ENCODE measurements at regions not wholly inside any gene's neighbourhood (a gene's known extent, or its start where the extent isn't known, plus 50 kb on each side); places are given as distances from the start of the nearest gene placed in this dataset.

DNA sequence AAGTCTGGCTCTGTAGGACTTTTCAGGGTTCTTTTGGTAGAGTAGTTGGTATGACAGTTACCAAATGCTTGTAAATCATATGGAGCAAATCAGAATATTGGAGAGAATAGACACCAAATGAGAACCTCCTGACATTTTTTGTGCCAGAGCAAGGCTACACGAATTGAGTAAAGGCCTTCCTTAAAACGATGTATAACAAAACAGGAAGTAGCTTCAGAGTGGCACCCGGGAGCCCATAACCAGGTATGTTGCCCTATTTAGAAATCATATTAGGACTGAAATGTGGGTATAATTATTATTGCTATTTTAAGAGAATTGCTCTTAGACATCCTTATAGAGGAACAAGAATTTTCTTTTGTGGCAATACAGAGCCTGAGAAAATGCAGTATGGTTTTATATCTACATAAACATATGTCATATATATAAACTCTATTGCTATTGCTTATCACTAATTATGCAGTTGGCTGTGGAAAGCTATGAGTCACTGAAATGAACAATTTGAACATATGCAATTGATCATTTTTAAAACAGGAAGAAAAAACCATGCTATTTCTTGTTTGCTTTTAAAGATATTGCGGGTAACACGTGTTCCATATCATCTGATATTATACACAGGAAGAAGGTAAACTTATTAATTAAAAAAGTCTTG is 197.4 kb upstream of the MTPN start:
- no peak for DNase-seq (ENCODE audit: low read depth)

DNA sequence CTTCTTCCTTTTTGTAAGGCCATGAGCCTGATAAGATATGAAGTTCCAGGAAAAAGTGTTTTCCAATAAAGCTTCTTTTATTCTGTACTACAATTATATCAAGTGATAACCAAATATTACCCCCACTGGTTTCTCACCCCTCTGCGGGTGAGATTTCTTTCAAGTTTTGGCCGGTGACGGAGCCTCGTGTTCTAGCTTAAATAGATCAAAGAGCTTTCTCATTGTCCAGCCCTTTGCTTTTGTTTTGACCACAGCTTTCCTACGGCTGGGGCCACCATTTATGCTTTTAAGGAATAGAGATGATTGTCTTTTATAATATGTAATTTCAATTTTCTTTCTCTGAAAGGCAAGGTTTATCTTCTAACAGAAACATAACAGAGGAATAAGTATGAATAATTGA is 196.7 kb upstream of the MTPN start:
- no peak for DNase-seq (ENCODE audit: low read depth)

DNA sequence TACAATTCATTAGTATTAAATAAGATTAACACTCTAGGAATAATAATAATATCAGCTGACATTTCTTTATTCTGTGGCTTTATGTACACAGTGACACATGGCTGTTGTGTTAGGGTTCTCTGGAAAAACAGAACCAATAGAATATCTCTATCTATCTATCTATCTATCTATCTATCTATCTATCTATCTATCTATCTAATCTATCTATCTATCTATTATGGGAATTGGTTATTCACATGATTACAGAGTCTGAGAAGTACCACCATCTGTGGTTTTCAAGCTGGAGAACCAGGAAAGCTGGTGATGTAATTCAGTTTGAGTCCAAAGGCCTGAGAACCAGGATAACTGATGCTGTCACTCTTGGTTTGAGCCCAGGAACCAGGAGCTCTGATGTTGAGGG is 194.1 kb upstream of the MTPN start:
- no peak for DNase-seq (ENCODE audit: low read depth)

DNA sequence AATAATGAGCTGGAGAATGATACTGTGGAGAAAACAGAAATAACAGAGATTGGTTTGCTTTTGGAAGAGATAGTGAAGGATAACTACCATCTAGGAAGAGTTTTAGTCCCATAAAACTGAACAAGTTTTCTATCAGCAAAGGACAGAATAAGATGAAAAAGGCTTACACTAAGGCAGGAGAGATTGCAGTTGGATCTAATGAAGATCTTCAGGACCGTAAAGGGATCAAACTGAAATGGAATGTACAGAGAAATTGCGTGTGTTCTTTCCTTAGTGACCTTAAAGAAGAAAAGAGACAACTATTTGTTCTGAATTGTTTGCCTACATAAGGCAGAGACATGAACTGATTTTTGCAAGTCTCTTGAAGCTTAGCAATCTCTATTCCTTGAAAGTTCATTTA is 191.7 kb upstream of the MTPN start:
- no peak for DNase-seq (ENCODE audit: low read depth)

DNA sequence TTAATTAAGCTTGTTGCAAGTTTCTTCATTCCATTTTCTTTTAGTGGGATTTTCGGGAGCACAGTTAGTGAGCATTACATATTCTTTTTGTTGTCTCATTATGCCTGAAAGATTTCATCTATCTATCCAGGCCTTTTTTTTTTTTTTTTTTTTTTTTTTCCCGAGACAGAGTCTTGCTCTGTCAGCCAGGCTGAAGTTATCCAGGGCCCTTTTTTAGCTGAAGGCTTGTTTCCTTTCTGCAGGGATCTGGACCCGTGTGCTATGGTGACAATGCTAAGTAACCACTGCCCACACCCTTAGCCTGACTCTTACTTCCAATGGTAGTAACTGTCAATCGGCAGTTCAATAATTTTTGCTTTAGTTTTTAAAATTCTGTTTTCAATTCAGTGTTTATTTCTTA is 190.8 kb upstream of the MTPN start:
- no peak for DNase-seq (ENCODE audit: low read depth)

DNA sequence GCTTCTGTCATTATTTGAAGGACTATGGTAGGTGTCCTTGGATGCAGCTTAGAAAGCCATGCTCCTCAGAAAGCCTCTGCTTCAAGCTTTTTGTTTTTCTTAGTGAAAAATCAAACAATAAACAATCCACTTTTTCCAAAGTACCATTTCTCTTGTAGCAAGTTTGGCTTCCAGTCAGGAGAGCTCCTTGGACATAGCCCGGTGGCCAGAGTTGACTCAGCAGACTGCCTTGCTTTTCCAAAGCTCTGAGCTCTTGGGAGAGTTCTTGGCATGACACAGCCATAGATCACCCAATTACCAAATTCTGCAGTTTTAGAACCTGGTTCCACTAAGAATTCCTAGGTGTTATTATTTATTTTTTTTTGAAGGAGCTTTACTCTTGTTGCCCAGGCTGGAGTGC is 189.4 kb upstream of the MTPN start:
- no peak for DNase-seq (ENCODE audit: low read depth)

DNA sequence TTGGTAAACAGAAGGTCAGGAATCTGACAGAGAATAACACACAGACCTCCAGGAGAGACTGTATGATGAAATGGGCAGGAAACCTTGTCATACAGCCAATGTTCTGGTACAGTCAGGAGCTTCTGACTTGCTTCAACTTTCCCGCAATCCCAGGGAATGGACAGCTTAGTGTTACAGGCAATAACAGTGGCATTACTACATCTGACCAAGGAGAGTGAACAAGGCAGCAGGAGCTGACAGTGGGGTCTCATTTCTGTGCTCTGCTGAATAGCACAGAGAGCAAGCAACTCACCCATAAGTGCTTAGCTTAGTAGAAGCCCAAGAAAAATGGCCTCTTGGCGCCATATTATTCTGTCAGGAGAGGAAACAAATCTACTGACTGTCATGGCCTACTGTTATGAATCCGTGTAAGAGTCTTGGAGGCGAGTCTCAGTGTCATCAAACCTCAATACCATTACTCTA is 186.2 kb upstream of the MTPN start:
- no peak for DNase-seq (ENCODE audit: low read depth)

DNA sequence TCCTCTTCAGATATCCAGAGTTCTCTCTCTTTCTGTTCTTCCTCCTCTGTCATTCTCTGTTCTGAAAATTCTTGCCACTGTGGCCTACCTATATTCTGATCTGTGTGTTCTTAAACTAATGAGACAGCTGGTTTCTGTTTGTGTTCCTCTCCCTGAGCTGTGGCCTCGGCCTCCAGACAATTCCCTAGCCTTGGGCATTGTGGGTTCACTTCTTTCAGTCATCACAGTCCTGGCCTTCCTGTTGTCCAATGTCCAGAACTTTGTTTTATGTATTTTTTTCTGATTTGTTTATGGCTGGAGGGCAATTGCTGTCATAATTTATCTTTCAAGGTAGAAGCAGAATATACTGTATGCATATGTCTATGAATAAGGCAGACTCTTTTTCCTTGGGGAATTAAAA is 173.2 kb upstream of the MTPN start:
- DNase-seq (ENCODE audit: low read depth), result no peak

DNA sequence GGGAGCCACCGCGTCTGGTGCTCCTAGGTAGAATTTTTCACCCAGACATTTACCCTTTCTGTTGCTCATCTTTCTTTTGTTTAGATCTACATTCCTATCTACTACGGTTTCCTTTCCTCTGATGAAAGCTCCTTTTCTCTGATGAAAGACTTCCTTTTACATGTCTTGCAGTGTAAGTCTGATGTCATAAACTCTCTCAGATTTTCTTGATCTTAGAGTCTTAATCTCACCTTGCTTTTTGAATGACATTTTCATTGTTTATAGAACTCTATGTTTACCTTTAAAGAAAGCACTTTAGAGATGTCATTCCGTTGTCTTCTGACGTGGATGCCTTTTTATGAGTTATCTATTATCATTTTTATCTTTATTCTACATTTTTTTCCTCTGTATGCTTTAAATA is 171.8 kb upstream of the MTPN start:
- DNase-seq (ENCODE audit: low read depth), result no peak

DNA sequence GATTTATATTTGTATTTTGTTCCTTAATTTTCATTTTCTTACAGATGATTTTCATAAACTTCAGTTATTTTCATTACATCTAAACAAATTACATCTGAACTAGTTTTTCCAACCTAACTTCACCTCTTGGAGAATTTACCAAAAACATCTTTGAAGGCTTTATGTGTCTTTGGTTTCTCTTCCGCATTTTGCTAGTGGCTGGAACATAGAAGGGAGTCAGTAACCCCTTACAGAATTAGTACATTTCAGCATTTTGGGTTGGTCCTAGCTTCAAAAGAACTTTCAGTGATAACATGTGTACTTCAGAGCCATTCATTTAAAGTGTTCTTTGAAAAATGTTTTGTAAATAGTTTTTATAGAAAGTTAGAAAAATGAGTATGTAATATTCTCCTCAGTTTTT is 169.8 kb upstream of the MTPN start:
- DNase-seq (ENCODE audit: low read depth), result no peak

DNA sequence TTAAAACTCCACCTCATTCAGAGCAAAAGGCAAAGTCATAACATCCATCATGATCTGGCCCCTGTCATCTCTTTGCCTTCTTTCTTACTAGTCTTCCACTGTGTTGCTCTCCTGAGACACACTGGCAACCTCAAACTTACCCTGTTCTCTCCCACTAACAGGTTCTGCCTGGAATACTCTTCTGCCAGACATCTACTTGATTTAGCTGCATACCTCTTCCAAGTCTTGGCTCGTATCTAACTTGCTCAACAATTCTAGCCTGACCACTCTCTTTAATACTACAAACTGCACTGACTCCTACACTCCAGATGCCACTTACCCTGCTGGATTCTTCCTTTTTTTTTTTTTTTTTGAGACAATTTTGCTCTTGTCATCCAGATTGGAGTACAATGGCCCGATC is 167.0 kb upstream of the MTPN start:
- no peak for DNase-seq (ENCODE audit: low read depth)

DNA sequence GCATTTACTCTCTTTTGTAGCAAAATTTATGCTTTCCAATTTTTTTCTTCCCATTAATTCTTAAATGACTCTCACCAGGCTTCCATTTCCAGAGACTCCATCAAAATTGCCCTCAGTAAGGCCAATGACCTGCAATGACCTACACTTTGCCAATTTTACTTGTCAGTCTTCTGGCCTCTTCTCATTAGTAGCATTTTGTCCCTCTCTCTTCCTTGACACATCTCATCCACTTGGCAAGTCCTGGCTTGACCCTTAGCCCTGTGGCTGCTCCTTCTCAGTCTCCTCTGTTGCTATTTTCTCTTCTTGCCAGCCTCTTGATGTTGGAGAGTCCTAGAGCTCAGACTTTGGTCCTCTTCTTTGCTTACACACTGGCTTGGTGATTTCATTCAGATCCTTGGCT is 166.1 kb upstream of the MTPN start:
- no peak for DNase-seq (ENCODE audit: low read depth)

DNA sequence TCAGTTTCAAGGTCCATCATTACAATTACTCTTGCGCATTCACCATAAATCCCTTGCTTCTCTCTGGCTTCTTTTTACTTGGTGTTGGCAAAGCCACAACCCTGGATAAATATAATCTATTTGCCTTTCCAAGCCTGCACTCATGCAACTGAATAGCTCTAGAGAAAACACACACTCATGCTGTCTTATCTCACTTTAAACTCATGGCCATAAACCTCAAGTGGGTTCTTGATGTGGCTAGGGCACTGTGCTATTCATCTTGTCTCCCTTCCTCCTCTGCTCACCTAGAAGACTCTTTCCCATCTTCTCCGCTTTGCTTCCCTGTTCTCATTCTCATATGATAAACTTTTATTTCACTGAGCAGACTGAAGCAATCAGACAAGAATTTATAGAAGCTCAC is 165.4 kb upstream of the MTPN start:
- no peak for DNase-seq (ENCODE audit: low read depth)

DNA sequence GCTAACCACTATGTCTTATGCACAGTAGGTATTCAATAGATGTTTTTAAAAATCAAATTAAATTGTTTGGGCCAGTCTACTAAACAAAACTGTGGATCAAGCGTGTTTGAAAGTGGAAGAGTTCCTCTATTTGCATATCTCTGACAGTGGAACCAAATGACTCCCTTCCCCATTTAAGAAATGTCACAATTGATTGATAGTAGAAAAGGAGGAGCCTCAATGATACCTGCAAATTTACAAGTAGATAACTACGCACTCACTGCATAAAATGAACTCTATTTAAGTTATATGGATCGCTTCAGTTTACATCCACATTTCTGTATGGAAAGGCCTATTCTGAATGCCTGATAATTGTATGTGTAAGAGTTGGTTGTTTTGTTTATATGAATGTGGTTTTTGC is 163.3 kb upstream of the MTPN start:
- no peak for DNase-seq (ENCODE audit: low read depth)

DNA sequence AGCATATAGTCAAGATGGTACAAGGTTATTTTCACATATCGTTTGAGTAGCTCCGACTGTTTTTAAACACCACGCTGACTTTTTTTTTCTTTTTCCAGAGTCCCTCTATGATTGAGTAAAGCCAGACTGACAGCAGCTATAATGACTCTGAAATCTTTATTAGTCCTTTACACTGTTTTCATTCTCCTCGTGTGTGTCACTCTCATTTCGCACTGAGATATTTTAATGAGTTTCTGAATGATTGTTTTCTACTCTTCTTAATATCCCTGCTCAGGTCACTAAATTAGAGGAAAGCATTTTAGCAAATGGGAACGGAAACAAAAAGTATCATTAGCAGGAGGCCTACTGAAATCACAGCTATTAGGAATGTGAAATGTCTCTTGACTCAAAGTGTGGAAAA is 162.3 kb upstream of the MTPN start:
- DNase-seq (ENCODE audit: low read depth), result no peak

DNA sequence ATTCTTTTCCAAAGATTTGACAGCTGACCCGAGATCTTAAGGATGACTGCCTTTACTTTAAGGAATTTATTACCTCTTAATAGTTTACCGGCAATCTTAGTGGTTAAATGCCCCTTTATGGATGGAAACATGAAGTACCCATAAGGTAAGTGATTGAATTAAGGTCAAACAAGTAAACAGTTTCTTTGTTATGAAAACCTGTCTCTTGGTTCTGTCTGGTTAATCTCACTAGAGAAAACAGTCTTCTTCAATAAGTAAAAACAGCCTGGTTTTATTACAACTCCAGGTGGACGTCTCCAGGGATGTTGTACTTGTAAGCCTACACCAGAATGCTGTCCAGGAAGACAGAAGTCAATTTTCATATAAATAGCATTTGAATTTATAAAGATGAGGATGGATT is 161.8 kb upstream of the MTPN start:
- DNase-seq (ENCODE audit: low read depth), result no peak

DNA sequence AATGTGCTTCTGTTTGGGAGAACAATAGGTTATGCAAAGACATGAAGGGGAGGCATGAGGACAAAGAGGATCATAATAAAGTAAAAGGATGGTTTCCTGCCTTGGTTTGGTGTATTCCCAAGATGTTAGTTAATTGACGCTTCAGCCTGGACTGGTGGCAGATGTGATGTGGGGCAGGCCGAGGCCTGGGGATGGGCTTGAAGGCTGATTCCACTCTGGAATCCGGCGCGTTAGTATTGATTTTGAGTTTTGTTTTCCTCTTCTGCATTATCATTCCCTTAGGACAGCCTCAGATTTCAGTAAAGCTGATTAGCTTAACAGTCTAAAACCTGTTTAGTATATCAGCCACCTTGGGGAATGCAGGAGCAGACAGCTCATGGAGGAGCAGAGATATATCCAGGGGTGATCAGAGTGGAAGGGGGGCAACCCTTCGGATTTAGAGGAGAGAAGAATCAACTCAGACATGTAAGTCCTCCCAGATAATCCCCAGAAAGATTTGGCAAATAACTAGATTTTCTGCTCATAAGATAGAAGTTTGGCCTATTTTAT is 159.8 kb upstream of the MTPN start:
- DNase-seq (ENCODE audit: low read depth), result no peak

DNA sequence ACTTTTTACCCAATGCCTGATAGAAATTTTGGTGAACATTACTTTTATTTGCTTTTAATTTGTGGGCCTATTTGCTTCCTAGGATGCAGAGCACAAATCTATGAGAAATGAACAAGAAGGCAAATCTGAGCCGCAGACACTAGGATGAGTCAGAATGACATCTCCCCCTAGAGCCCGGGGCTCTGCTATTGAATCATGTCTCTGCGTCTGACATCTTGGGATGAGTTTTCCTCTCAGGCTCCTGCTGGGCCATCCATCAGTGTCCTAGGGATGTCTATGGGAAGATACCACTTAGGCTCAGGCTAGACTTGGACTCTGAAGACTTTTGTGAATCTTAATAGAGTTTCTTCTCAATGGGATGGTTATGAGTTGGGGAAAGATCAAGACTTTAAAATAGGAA is 157.3 kb upstream of the MTPN start:
- no peak for DNase-seq (ENCODE audit: low read depth)

DNA sequence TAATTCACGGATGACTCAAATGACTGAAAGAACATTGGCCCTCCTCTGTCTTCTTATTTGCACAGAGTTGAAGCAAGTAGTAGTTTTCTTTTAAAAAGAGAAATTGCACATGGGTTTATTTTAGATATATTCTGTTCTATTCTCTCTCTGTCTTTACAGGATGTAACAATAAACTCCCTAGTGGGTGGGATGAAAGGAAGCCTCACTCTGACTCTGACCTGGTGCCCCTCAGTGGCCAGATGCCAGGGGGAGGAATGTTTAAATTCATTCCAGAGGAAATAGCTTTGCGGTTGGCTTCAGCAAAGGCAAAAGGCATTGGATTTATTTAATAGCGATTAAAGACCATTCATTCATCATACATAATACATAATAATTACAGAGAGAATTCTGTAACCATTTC is 156.4 kb upstream of the MTPN start:
- DNase-seq (ENCODE audit: low read depth), result no peak

DNA sequence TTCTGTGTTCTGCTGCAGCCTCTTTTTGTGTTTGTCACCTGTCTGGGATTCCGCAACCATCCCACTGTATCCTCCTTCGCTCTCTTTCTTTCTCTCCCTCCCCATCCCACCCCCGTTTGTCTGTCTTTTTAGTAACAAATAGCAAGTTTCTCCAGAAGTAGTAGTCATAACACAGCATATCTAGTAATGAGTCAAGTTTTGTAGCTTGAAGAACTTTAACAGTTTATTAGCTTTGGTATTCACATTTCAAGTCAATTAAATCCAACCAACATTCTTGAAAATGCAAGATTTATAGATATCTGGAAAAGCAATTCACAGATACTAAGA is 154.1 kb upstream of the MTPN start:
- no peak for DNase-seq (ENCODE audit: low read depth)

DNA sequence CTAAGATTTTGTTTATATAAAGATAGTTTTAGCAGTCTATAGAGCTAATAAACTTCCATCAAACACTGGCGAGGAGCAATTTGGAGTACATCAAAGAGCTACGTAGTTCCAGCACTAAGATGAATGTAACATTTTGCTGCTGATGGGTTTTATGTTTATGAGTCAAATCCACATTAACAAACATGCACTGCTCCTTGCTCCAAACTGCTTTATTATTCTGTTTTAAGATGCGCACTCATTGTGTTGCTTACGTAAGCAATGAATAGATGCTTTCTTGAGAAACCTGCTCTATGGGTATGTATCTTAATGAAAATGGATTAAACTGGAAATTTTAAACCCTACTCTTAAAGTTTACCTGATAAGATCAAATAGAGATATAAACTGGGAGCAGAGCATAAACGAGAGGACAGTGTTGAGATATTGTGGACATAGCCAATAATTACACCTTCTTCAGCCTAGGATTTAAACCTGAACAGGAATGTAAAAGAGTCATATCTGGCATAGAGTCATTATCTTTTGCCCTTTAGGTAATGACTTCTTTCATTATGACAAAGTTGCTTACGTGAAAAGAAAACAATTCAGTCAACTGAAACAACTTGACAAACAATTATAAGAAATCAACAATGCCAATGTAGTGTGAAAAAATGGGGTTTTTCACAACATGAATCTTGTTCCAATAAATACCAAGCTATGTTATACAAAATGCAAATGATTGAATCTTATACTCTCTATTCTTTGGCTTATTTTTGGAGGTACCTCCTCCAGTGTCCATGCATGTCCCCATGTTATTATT is 153.5 kb upstream of the MTPN start:
- DNase-seq (ENCODE audit: low read depth), result no peak

DNA sequence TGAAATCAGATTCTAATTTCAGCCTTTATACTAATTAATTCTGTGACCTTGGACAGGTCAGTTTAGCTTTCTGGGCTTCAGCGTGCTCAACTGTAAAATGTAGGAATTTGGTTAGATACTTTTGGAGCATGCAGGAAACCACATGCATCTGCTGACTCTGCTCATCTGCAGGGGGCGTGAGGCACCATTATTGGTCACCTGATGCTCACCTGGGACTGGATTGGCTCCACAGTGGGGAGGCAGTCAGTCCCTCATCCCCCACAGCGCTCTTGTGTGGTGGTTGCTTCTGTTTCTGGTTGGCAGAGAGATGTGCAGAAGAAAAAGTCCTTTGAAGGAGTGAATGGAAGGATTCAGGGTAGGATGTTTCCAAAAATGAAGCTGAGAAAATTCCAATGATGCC is 150.9 kb upstream of the MTPN start:
- no peak for DNase-seq (ENCODE audit: low read depth)

DNA sequence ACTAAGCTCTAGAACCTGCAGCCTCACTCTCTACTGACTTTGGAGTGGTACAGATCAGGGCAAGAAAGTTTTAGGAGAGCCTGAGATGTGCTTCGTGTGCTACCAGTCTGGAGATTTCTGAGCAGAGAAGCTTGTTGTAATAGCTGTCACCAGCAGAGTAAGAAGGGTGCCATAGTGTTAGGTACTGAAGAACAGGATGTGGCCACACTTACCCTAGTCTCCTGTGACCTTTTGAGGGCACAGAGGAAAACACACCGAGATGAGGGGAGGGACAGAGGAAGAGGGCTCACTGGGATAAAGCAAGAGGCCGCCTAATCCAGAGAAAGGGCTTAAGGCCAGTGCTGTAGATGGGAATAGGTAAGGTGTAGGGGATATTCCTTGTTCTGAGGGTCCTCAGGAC is 146.2 kb upstream of the MTPN start:
- no peak for DNase-seq (ENCODE audit: low read depth)

DNA sequence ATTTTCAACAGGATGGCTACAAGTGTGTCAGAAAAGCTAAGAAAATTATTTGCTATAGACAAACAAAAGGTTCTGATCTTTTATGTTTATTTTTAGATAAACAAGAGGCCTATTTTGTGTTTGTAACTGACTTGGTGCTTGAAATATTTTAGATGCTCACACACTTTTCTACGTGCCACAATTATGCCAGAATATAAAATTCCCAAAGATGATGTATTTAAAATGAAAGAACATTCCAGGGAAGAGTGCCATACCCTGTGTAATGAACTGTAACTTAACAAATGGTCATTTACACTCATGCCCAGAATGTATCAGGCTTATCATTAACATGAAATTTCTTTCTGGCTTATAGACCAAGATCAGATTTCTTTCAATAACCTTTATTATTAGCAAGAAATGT is 144.9 kb upstream of the MTPN start:
- DNase-seq (ENCODE audit: low read depth), result no peak
